HepG2 (cell line): ENCODE measurements at regions not wholly inside any gene's neighbourhood (a gene's known extent, or its start where the extent isn't known, plus 50 kb on each side); places are given as distances from the start of the nearest gene placed in this dataset.

Source experiments
- ATAC-seq: fragments of 200-7000 bp; cut with Tn5 transposase; 3 replicates; pipeline ENCODE4 v1.9.1; 2020; ENCODE audit warnings: mild to moderate bottlenecking, moderate library complexity
- BruUV-seq: library from RNA; stranded (reverse); fragments of 400-500 nt; replicated peaks from 2 replicates; lab custom pipeline; 2021; lab: Mats Ljungman, UMichigan
- CTCF ChIA-PET: fragments of 300-600 bp; formaldehyde crosslinking; extraction: SDS; loops from one replicate; lab custom pipeline; 2021; ENCODE audit warnings: low total read pairs, inconsistent platforms, low intra/inter-chr PET ratio; lab: Yijun Ruan, JAX
- POLR2A ChIA-PET: fragments of 350-600 bp; sonication (Branson Sonifier 250); formaldehyde crosslinking; loops from one replicate; lab custom pipeline; 2020; ENCODE audit warnings: antibody characterized with exemption, inconsistent platforms; lab: Yijun Ruan, JAX
- DNase-seq: peaks from one replicate; pipeline ENCODE4 v3.0.0-alpha.2; 2015; ENCODE audit warnings: low spot score
- FAIRE-seq: peaks from 3 replicates; lab custom pipeline; 2011; peaks lifted over from hg19 to GRCh38; lab: Jason Lieb, UNC
- H2AFZ ChIP-seq: one replicate; pipeline ENCODE4 v1.6.1; 2011; ENCODE audit warnings: low read length, inconsistent platforms
- H3K27ac ChIP-seq: fragments of 300-600 bp; 3 replicates; pipeline ENCODE4 v1.8.0; 2011; ENCODE audit warnings: mixed run types, mild to moderate bottlenecking, mixed read lengths, low read length, inconsistent platforms; ENCODE audit not compliant: insufficient read depth; ENCODE audit errors: extremely low read length
- H3K27me3 ChIP-seq, 2 experiments: fragments of 200-600 bp in 1 of 2; 2 replicates in 1 of 2; 3 replicates in 1 of 2; pipeline versions ENCODE4 v1.6.0 to v1.8.0; 2011; ENCODE audit warnings: low read length in 2 of 2, mild to moderate bottlenecking in 2 of 2, moderate library complexity in 2 of 2, inconsistent platforms in 1 of 2; ENCODE audit not compliant: insufficient read depth in 2 of 2, control insufficient read depth in 1 of 2
- H3K36me3 ChIP-seq, 2 experiments: fragments of 200-600 bp in 1 of 2; replicated peaks in 1 of 2; 2 replicates in 1 of 2; 3 replicates in 1 of 2; pipeline versions ENCODE4 v1.5.1 to v1.8.0; 2011; ENCODE audit warnings: low read length in 2 of 2, inconsistent platforms in 1 of 2; ENCODE audit not compliant: insufficient read depth in 2 of 2, control insufficient read depth in 1 of 2
- H3K4me1 ChIP-seq: 2 replicates; pipeline ENCODE4 v1.5.1; 2012; ENCODE audit warnings: low read length, inconsistent platforms; ENCODE audit not compliant: insufficient read depth
- H3K4me2 ChIP-seq: 2 replicates; pipeline ENCODE4 v1.6.0; 2011; ENCODE audit warnings: low read depth, low read length, inconsistent platforms
- H3K4me3 ChIP-seq, 3 experiments: fragments of 200-600 bp in 1 of 3; sonication (generic), shearing (Covaris generic) in 1 of 3; replicated peaks in 1 of 3; 2 replicates each; pipeline ENCODE4 v1.5.1; 2011 to 2016; ENCODE audit warnings: low read length in 3 of 3, inconsistent platforms in 2 of 3, low read depth in 2 of 3, mild to moderate bottlenecking in 2 of 3, control low read depth in 1 of 3, mixed read lengths in 1 of 3; ENCODE audit not compliant: insufficient read depth in 1 of 3
- H3K79me2 ChIP-seq: one replicate; pipeline ENCODE4 v1.6.1; 2011; ENCODE audit warnings: low read length, inconsistent platforms; ENCODE audit not compliant: insufficient read depth
- H3K9ac ChIP-seq: 2 replicates; pipeline ENCODE4 v1.6.0; 2011; ENCODE audit warnings: mild to moderate bottlenecking, low read depth, low read length, inconsistent platforms; ENCODE audit not compliant: insufficient read depth
- H3K9me3 ChIP-seq: 2 replicates; pipeline ENCODE4 v1.5.1; 2012; ENCODE audit warnings: mild to moderate bottlenecking, low read length
- H4K20me1 ChIP-seq: 2 replicates; pipeline ENCODE4 v1.6.0; 2011; ENCODE audit warnings: inconsistent platforms, mild to moderate bottlenecking, low read length, moderate library complexity; ENCODE audit not compliant: insufficient read depth
- NR3C1 ChIP-seq: sonication (generic); formaldehyde crosslinking; IDR thresholded peaks from 2 replicates; pipeline ENCODE4 v1.4.0; 2020; ENCODE audit warnings: missing genetic modification reagents
- RBAK ChIP-seq: sonication (generic); formaldehyde crosslinking; IDR thresholded peaks from 2 replicates; pipeline ENCODE4 v1.5.1; 2020; ENCODE audit warnings: mild to moderate bottlenecking, missing genetic modification reagents
- TBX3 ChIP-seq: fragments of 450-650 bp; IDR thresholded peaks from 2 replicates; pipeline ENCODE4 v1.6.1; 2017; ENCODE audit warnings: antibody characterized with exemption, mild to moderate bottlenecking, inconsistent platforms, borderline replicate concordance
- TSC22D2 ChIP-seq: sonication (generic); formaldehyde crosslinking; IDR thresholded peaks from 2 replicates; pipeline ENCODE4 v1.5.1; 2020; ENCODE audit warnings: missing genetic modification reagents, mild to moderate bottlenecking, borderline replicate concordance
- ZNF367 ChIP-seq: sonication (generic); formaldehyde crosslinking; IDR thresholded peaks from 2 replicates; pipeline ENCODE4 v1.4.0; 2020; ENCODE audit warnings: missing genetic modification reagents, borderline replicate concordance
- WGBS: methylation state at CpG from one replicate; pipeline ENCODE4 v1.1.6; 2017; ENCODE audit warnings: low lambda C conversion rate; 5-methylcytosine and 5-hydroxymethylcytosine counted together
- in situ Hi-C: cut with HindIII; loops from 2 replicates; pipeline ENCODE4 v1.10.0; 2017; ENCODE audit warnings: low pct_unique_long_range_greater_than_20kb; ENCODE audit not compliant: extremely low pct_ligation_motif_present
- intact Hi-C: fragments of 100-400 bp; cut with micrococcal nuclease; formaldehyde crosslinking; loops from one replicate; pipeline ENCODE4 v1.10.0; 2022; ENCODE audit not compliant: unreplicated experiment
- TF ChIP-seq, protein P1 (sequence below): sonication (generic); formaldehyde crosslinking; IDR thresholded peaks from 2 replicates; pipeline ENCODE4 v1.4.0; 2020; ENCODE audit warnings: missing genetic modification reagents, mild to moderate bottlenecking, borderline replicate concordance
- TF ChIP-seq, protein P2 (sequence below): sonication (generic); formaldehyde crosslinking; IDR thresholded peaks from 2 replicates; pipeline ENCODE4 v1.8.1; 2023; ENCODE audit warnings: mild to moderate bottlenecking, missing genetic modification reagents, borderline replicate concordance
- TF ChIP-seq, protein P3 (sequence below): sonication (generic); formaldehyde crosslinking; IDR thresholded peaks from 2 replicates; pipeline ENCODE4 v1.5.0; 2020; ENCODE audit warnings: missing genetic modification reagents, mild to moderate bottlenecking, borderline replicate concordance

DNA sequence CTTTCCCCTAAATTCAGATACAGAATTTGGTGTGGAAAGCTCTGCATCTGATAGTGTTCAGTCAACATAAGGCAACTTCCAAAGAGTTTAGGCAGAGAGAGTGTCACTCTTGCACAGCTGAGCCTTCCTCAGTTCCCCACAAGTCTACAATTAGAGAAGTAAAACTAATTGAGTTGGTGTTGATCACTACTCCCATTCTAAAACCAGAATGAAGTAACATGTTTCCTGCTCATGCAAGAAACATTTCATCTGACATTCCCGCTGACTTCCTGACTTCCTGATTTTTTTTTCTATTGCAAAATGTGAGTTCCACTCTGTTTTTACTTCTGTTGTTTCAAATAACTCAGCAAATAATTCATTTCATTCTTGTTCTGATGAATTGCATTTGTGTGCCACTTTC lies 271.0 kb downstream of the ALG10B start:
- WGBS = 0% methylated on average over 1 of the region's 1 CpG
- CTCF ChIA-PET = no interaction called here

DNA sequence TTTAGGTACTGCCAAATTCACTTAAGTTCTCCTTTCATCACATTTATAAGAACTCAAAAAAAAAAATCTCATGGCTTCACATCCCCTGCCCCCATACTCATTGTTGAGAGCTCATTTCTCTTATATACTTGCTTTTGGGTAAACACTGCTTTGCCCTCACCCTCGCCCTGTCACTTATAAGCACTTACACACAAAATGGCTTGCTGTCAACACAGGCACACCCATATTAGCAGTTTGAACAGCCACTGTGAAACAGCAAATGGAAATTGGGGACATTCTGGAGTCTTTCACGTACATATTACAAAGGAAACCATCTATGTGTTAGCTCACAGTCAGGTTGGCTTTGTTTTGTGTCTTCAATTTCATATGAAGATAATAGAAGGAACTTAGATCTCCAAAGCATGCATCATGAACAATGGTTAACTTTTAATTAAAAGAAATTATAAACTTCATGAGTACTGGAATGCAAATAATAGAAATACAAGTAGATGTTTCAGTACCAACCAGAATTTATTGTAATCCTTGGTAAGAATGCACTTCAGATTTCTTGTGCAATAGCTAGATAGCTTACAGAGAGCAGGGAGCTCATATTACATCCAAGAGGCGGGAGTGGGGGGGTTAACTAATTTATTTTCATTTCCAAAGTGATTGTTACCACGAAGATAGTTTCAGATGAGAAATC lies 272.2 kb downstream of the ALG10B start:
- no peaks in the 10 kb centered on the region for H3K27me3 ChIP-seq
- H3K4me3 ChIP-seq = no peak overlapping the region
- DNase-seq (no peak), FAIRE-seq (no peak), ATAC-seq (no peak)
- in situ Hi-C loops = no loop called here
- no peaks in the 10 kb centered on the region for H3K9me3 ChIP-seq
- POLR2A ChIA-PET = no interaction called here
- H2AFZ ChIP-seq = no peak overlapping the region
- H4K20me1 ChIP-seq = no peaks in the 10 kb centered on the region
- CTCF ChIA-PET = no interaction called here
- H3K36me3 ChIP-seq = no peaks in the 10 kb centered on the region
- no peak overlapping the region for H3K4me2 ChIP-seq
- no peak overlapping the region for H3K27ac ChIP-seq
- intact Hi-C loops = no loop called here
- H3K9ac ChIP-seq = no peak overlapping the region
- H3K4me1 ChIP-seq = no peaks in the 10 kb centered on the region
- no peak for TF ChIP-seq RBAK (CRISPR knock-in tag)
- TF ChIP-seq, protein P1, sequence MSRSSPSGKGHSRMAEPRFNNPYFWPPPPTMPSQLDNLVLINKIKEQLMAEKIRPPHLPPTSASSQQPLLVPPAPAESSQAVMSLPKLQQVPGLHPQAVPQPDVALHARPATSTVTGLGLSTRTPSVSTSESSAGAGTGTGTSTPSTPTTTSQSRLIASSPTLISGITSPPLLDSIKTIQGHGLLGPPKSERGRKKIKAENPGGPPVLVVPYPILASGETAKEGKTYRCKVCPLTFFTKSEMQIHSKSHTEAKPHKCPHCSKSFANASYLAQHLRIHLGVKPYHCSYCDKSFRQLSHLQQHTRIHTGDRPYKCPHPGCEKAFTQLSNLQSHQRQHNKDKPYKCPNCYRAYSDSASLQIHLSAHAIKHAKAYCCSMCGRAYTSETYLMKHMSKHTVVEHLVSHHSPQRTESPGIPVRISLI (CRISPR knock-in tag) = no peak
- TF ChIP-seq NR3C1 = no peak
- TF ChIP-seq, protein P2, sequence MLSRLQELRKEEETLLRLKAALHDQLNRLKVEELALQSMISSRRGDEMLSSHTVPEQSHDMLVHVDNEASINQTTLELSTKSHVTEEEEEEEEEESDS (CRISPR knock-in tag) = no peak
- TF ChIP-seq, protein P3, sequence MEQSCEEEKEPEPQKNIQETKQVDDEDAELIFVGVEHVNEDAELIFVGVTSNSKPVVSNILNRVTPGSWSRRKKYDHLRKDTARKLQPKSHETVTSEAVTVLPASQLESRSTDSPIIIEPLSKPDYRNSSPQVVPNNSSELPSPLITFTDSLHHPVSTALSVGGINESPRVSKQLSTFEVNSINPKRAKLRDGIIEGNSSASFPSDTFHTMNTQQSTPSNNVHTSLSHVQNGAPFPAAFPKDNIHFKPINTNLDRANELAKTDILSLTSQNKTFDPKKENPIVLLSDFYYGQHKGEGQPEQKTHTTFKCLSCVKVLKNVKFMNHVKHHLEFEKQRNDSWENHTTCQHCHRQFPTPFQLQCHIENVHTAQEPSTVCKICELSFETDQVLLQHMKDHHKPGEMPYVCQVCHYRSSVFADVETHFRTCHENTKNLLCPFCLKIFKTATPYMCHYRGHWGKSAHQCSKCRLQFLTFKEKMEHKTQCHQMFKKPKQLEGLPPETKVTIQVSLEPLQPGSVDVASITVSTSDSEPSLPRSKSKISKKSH (CRISPR knock-in tag) = no peak
- no peak for TF ChIP-seq TBX3
- TF ChIP-seq, all 625 proteins: peak for 0
- WGBS = 3% methylated on average over 4 of the region's 4 CpGs
- no TSS peak for BruUV-seq
- H3K79me2 ChIP-seq = no peaks in the 10 kb centered on the region

More for the DNA sequence above, 271.0 kb downstream of the ALG10B start:
- no peaks in the 10 kb centered on the region for H3K9me3 ChIP-seq
- no peak for DNase-seq
- no peaks in the 10 kb centered on the region for H3K79me2 ChIP-seq
- H3K4me2 ChIP-seq = no peak overlapping the region
- H3K36me3 ChIP-seq = no peaks in the 10 kb centered on the region
- no peak overlapping the region for H3K9ac ChIP-seq
- no peak overlapping the region for H3K27ac ChIP-seq
- H2AFZ ChIP-seq = no peak overlapping the region
- BruUV-seq = no TSS peak
- H3K4me3 ChIP-seq = no peak overlapping the region
- H3K27me3 ChIP-seq = no peaks in the 10 kb centered on the region
- H3K4me1 ChIP-seq = no peaks in the 10 kb centered on the region
- no peak for TF ChIP-seq ZNF367 (CRISPR knock-in tag)
- TF ChIP-seq TSC22D2 = no peak
- H4K20me1 ChIP-seq = no peaks in the 10 kb centered on the region
- POLR2A ChIA-PET = no interaction called here
- no peak for ATAC-seq
- FAIRE-seq = no peak
- in situ Hi-C loops (no loop called here), intact Hi-C loops (no loop called here)
